Astrocyte (in vitro differentiated cells and primary cell): ENCODE measurements at regions not wholly inside any gene's neighbourhood (a gene's known extent, or its start where the extent isn't known, plus 50 kb on each side); places are given as distances from the start of the nearest gene placed in this dataset.

Experiments used
- DNase-seq: peaks from one replicate; pipeline ENCODE4 v3.0.0-alpha.2; 2010; ENCODE audit warnings: low read depth
- FAIRE-seq: peaks from 2 replicates; lab custom pipeline; 2011; peaks lifted over from hg19 to GRCh38; lab: Jason Lieb, UNC
- H2AFZ ChIP-seq: 2 replicates; pipeline ENCODE4 v1.6.0; 2012; ENCODE audit warnings: low read depth, low read length, inconsistent platforms
- H3K27ac ChIP-seq: 2 replicates; pipeline ENCODE4 v1.5.1; 2011; ENCODE audit warnings: low read depth, low read length, inconsistent platforms
- H3K27me3 ChIP-seq: 2 replicates; pipeline ENCODE4 v1.6.0; 2011; ENCODE audit warnings: low read length, inconsistent platforms; ENCODE audit not compliant: insufficient read depth
- H3K36me3 ChIP-seq: 2 replicates; pipeline ENCODE4 v1.5.1; 2011; ENCODE audit warnings: low read length, inconsistent platforms; ENCODE audit not compliant: insufficient read depth
- H3K4me1 ChIP-seq: 2 replicates; pipeline ENCODE4 v1.5.1; 2011; ENCODE audit warnings: low read length, inconsistent platforms; ENCODE audit not compliant: insufficient read depth
- H3K4me2 ChIP-seq: 2 replicates; pipeline ENCODE4 v1.6.0; 2012; ENCODE audit warnings: low read length, inconsistent platforms
- H3K4me3 ChIP-seq: 2 replicates; pipeline ENCODE4 v1.5.1; 2011; ENCODE audit warnings: low read depth, mild to moderate bottlenecking, low read length, inconsistent platforms; ENCODE audit not compliant: insufficient read depth
- H3K79me2 ChIP-seq: 2 replicates; pipeline ENCODE4 v1.6.0; 2012; ENCODE audit warnings: mild to moderate bottlenecking, low read length, inconsistent platforms; ENCODE audit not compliant: insufficient read depth
- H3K9ac ChIP-seq: 2 replicates; pipeline ENCODE4 v1.6.0; 2012; ENCODE audit warnings: mild to moderate bottlenecking, low read length, inconsistent platforms
- H3K9me3 ChIP-seq: 2 replicates; pipeline ENCODE4 v1.5.1; 2012; ENCODE audit warnings: low read depth, mild to moderate bottlenecking, low read length, inconsistent platforms; ENCODE audit not compliant: insufficient read depth
- H4K20me1 ChIP-seq: 2 replicates; pipeline ENCODE4 v1.6.0; 2012; ENCODE audit warnings: low read length, inconsistent platforms; ENCODE audit not compliant: insufficient read depth
- H3K27ac Mint-ChIP-seq: one replicate; pipeline ENCODE4 v1.8.0; 2021; ENCODE audit warnings: mild to moderate bottlenecking, mixed read lengths; ENCODE audit not compliant: unreplicated experiment
- H3K27me3 Mint-ChIP-seq: one replicate; pipeline ENCODE4 v1.8.0; 2021; ENCODE audit warnings: low read depth, mixed read lengths; ENCODE audit not compliant: unreplicated experiment
- H3K36me3 Mint-ChIP-seq: one replicate; pipeline ENCODE4 v1.8.0; 2021; ENCODE audit warnings: low read depth, mixed read lengths; ENCODE audit not compliant: unreplicated experiment
- H3K4me1 Mint-ChIP-seq: one replicate; pipeline ENCODE4 v1.8.0; 2021; ENCODE audit warnings: low read depth, mixed read lengths; ENCODE audit not compliant: unreplicated experiment
- H3K4me3 Mint-ChIP-seq: one replicate; pipeline ENCODE4 v1.8.0; 2021; ENCODE audit warnings: mild to moderate bottlenecking, moderate library complexity, mixed read lengths; ENCODE audit not compliant: unreplicated experiment
- H3K9me3 Mint-ChIP-seq: one replicate; pipeline ENCODE4 v1.8.0; 2021; ENCODE audit warnings: mild to moderate bottlenecking, mixed read lengths; ENCODE audit not compliant: unreplicated experiment
- CTCF ChIP-seq: IDR thresholded peaks from 2 replicates; pipeline ENCODE4 v1.5.1; 2011; ENCODE audit warnings: low read depth, mild to moderate bottlenecking, inconsistent platforms, low read length, moderate library complexity; ENCODE audit not compliant: insufficient read depth
- EZH2 ChIP-seq: IDR thresholded peaks from 2 replicates; pipeline ENCODE4 v1.6.1; 2012; ENCODE audit warnings: mild to moderate bottlenecking, low read length, inconsistent platforms; ENCODE audit not compliant: insufficient read depth

- peaks cover 2% of the 10 kb centered on the region for H3K36me3 Mint-ChIP-seq
Measured at GRCh38 chr11:116101902-116102301, 597.7 kb upstream of the CADM1 start.

GRCh38 chr11:116100016-116100415 is 595.8 kb upstream of the CADM1 start:
- H3K4me3 Mint-ChIP-seq = no peak overlapping the region
- Histone ChIP-seq H3K4me2 (no peak overlapping the region), H3K9me3 (no peaks in the 10 kb centered on the region), H3K9ac (no peak overlapping the region), H2AFZ (no peak overlapping the region), H3K36me3 (no peaks in the 10 kb centered on the region), H3K79me2 (no peaks in the 10 kb centered on the region), H4K20me1 (no peaks in the 10 kb centered on the region), H3K4me1 (no peaks in the 10 kb centered on the region), H3K27ac (no peak overlapping the region), H3K27me3 (peaks cover 2% of the 10 kb centered on the region), H3K4me3 (no peak overlapping the region)
- TF ChIP-seq CTCF (no peak), EZH2 (no peak)
- no peaks in the 10 kb centered on the region for H3K9me3 Mint-ChIP-seq
- H3K36me3 Mint-ChIP-seq = peaks cover 2% of the 10 kb centered on the region
- DNase-seq (no peak), FAIRE-seq (no peak)
- H3K27ac Mint-ChIP-seq = no peak overlapping the region
- no peaks in the 10 kb centered on the region for H3K4me1 Mint-ChIP-seq
- peaks cover 70% of the 10 kb centered on the region for H3K27me3 Mint-ChIP-seq

More at GRCh38 chr11:116101902-116102301, 597.7 kb upstream of the CADM1 start:
- Histone ChIP-seq H3K27me3 (no peaks in the 10 kb centered on the region), H3K4me2 (no peak overlapping the region), H2AFZ (no peak overlapping the region), H3K27ac (no peak overlapping the region), H3K4me3 (no peak overlapping the region), H3K79me2 (no peaks in the 10 kb centered on the region), H4K20me1 (no peaks in the 10 kb centered on the region), H3K9me3 (no peaks in the 10 kb centered on the region), H3K36me3 (no peaks in the 10 kb centered on the region), H3K4me1 (no peaks in the 10 kb centered on the region), H3K9ac (no peak overlapping the region)
- no peak for TF ChIP-seq EZH2
- TF ChIP-seq CTCF = no peak
- no peak for FAIRE-seq
- H3K4me3 Mint-ChIP-seq = no peak overlapping the region
- H3K4me1 Mint-ChIP-seq = no peaks in the 10 kb centered on the region
- no peak for DNase-seq
- H3K27ac Mint-ChIP-seq = no peak overlapping the region
- H3K9me3 Mint-ChIP-seq = no peaks in the 10 kb centered on the region
- H3K27me3 Mint-ChIP-seq = peaks cover 55% of the 10 kb centered on the region

- Histone ChIP-seq H4K20me1 (no peaks in the 10 kb centered on the region), H3K4me3 (no peak overlapping the region), H3K27me3 (peaks cover 2% of the 10 kb centered on the region), H3K36me3 (no peaks in the 10 kb centered on the region), H3K9me3 (no peaks in the 10 kb centered on the region), H3K4me2 (no peak overlapping the region), H2AFZ (no peak overlapping the region), H3K27ac (no peak overlapping the region), H3K79me2 (no peaks in the 10 kb centered on the region), H3K9ac (no peak overlapping the region), H3K4me1 (no peaks in the 10 kb centered on the region)
- TF ChIP-seq CTCF (no peak), EZH2 (no peak)
- DNase-seq = no peak
- FAIRE-seq = no peak
- H3K27ac Mint-ChIP-seq = no peak overlapping the region
- peaks cover 2% of the 10 kb centered on the region for H3K36me3 Mint-ChIP-seq
- H3K27me3 Mint-ChIP-seq = peaks cover 72% of the 10 kb centered on the region
- no peak overlapping the region for H3K4me3 Mint-ChIP-seq
- no peaks in the 10 kb centered on the region for H3K9me3 Mint-ChIP-seq
- H3K4me1 Mint-ChIP-seq = no peaks in the 10 kb centered on the region
Measured at GRCh38 chr11:116099541-116099940, 595.3 kb upstream of the CADM1 start.
